BJ (cell line): ENCODE measurements at regions not wholly inside any gene's neighbourhood (a gene's known extent, or its start where the extent isn't known, plus 50 kb on each side); places are given as distances from the start of the nearest gene placed in this dataset.

Experiments used
- CTCF ChIA-PET: fragments of 350-600 bp; formaldehyde crosslinking; extraction: SDS; loops from one replicate; lab custom pipeline; 2021; ENCODE audit warnings: antibody characterized with exemption, inconsistent platforms; lab: Yijun Ruan, JAX
- POLR2A ChIA-PET: fragments of 300-600 bp; sonication (Branson Sonifier 250); formaldehyde crosslinking; extraction: SDS; loops from one replicate; lab custom pipeline; 2021; ENCODE audit warnings: antibody characterized with exemption; lab: Charles Lee
- DNase-seq: peaks from one replicate; pipeline ENCODE4 v3.0.0-alpha.2; 2011; ENCODE audit warnings: low read depth
- H3K27me3 ChIP-seq: 2 replicates; pipeline ENCODE4 v1.6.0; 2011; ENCODE audit warnings: low read length; ENCODE audit not compliant: control insufficient read depth, insufficient read depth
- H3K36me3 ChIP-seq: 2 replicates; pipeline ENCODE4 v1.5.1; 2011; ENCODE audit warnings: low read length; ENCODE audit not compliant: control insufficient read depth, insufficient read depth
- H3K4me3 ChIP-seq: 2 replicates; pipeline ENCODE4 v1.5.1; 2011; ENCODE audit warnings: low read depth, mild to moderate bottlenecking, control low read depth, low read length
- TF ChIP-seq, protein P1 (sequence below): IDR thresholded peaks from 2 replicates; pipeline ENCODE4 v1.5.1; 2011; ENCODE audit warnings: low read depth, mild to moderate bottlenecking, control low read depth, inconsistent platforms, low read length, moderate library complexity; ENCODE audit not compliant: insufficient read depth

- no peaks in the 10 kb centered on the region for H3K36me3 ChIP-seq
- H3K4me3 ChIP-seq = no peak overlapping the region
- ChIA-PET CTCF (interaction anchor here (1.2 kb wide), 1 partner anchor 381 kb away, joined by 3 read pairs; no protein-coding TSS in a partner anchor), POLR2A (no interaction called here)
- no peaks in the 10 kb centered on the region for H3K27me3 ChIP-seq
- no peak for DNase-seq
- TF ChIP-seq, protein P1, sequence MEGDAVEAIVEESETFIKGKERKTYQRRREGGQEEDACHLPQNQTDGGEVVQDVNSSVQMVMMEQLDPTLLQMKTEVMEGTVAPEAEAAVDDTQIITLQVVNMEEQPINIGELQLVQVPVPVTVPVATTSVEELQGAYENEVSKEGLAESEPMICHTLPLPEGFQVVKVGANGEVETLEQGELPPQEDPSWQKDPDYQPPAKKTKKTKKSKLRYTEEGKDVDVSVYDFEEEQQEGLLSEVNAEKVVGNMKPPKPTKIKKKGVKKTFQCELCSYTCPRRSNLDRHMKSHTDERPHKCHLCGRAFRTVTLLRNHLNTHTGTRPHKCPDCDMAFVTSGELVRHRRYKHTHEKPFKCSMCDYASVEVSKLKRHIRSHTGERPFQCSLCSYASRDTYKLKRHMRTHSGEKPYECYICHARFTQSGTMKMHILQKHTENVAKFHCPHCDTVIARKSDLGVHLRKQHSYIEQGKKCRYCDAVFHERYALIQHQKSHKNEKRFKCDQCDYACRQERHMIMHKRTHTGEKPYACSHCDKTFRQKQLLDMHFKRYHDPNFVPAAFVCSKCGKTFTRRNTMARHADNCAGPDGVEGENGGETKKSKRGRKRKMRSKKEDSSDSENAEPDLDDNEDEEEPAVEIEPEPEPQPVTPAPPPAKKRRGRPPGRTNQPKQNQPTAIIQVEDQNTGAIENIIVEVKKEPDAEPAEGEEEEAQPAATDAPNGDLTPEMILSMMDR = no peak
These were observed 332.4 kb upstream of the DUSP10 start for GRCh38 chr1:222074317-222074716.

DNA sequence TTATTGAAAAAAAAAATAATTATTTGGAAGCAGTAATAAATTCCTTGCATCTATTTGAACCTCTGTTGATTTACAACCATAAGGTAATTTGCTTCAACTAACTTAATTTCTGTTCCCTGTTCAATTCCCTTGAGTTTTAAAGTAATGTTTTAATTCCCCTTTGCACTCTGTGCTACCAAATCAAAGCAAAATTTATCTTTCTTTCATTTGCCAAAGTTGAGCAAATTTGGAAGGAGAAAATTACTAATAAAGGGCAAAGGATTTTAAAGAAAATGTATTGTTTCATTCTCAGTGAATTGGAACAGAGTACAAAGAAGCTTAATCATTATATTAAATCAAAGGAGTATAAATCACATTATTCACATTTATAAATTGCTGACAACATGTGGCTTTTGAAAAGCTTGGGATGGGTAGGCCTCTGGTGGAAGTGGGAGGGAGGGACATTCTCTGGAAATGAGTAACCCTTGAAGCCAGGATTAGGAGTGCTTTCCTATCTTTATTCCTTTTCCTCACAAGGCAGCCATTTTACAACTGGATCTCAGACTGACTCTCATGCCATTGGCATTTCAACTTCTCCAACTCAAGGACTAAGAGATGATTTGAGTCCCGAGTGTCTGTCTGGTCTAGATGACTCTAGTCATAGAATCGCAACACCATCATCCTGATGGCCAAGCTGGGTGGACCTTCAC, 331.6 kb upstream of the DUSP10 start:
- no peak overlapping the region for H3K4me3 ChIP-seq
- no peaks in the 10 kb centered on the region for H3K36me3 ChIP-seq
- H3K27me3 ChIP-seq = no peaks in the 10 kb centered on the region
- POLR2A ChIA-PET = no interaction called here
- CTCF ChIA-PET = no interaction called here
- TF ChIP-seq, protein P1 = peak; percentile 25; the same call in 1 of the 2 replicates
- DNase-seq = peak; percentile 78

- Histone ChIP-seq H3K36me3 (no peaks in the 10 kb centered on the region), H3K4me3 (no peak overlapping the region), H3K27me3 (no peaks in the 10 kb centered on the region)
- POLR2A ChIA-PET = no interaction called here
- no peak for DNase-seq
- TF ChIP-seq, protein P1 = no peak
- CTCF ChIA-PET = interaction anchor here (0.6 to 0.7 kb wide), 2 partner anchors 191 to 361 kb away, joined by 3 to 4 read pairs; no protein-coding TSS in a partner anchor
These were observed 329.5 kb upstream of the DUSP10 start for GRCh38 chr1:222071387-222071786.

- no peaks in the 10 kb centered on the region for H3K36me3 ChIP-seq
- no peaks in the 10 kb centered on the region for H3K27me3 ChIP-seq
- H3K4me3 ChIP-seq = no peak overlapping the region
- TF ChIP-seq, protein P1 = no peak
- CTCF ChIA-PET = no interaction called here
- POLR2A ChIA-PET = no interaction called here
- DNase-seq = no peak
These were observed 327.0 kb upstream of the DUSP10 start for GRCh38 chr1:222068937-222069336.

DNA sequence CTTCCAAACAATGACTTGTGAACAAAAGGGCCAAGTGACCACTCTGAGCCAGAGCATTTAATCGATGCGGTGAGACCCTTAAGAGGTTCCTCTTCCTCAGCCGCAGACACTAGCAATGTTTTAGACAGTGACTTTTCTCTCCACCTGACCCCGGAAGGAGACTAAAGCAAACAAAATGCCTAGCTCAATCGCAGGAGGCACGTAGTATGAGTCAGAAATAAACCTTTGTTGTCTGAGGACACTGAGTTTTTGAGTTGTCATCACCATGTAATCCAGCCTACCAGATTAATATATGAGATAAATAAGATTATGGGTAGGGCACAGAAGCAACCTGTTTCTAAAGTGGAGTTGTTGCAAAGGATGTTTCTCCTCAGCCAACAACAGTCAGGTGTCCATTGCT, 326.2 kb upstream of the DUSP10 start:
- no peak for DNase-seq

More for the DNA sequence above, 326.2 kb upstream of the DUSP10 start:
- ChIA-PET CTCF (no interaction called here), POLR2A (no interaction called here)
- Histone ChIP-seq H3K4me3 (no peak overlapping the region), H3K27me3 (no peaks in the 10 kb centered on the region), H3K36me3 (no peaks in the 10 kb centered on the region)
- TF ChIP-seq, protein P1 = no peak
